ENCODE measurements at regions not wholly inside any gene's neighbourhood (a gene's known extent, or its start where the extent isn't known, plus 50 kb on each side); places are given as distances from the start of the nearest gene placed in this dataset.

- H3K27me3 ChIP-seq (ENCODE audit: control insufficient read depth, extremely low read depth, insufficient read depth, low read length), result peaks cover 5% of the 10 kb centered on the region
- FAIRE-seq, result no peak
- no peak overlapping the region for H3K27ac ChIP-seq (ENCODE audit: control insufficient read depth, insufficient read depth, low read length)
- no peaks in the 10 kb centered on the region for H4K20me1 ChIP-seq (ENCODE audit: control insufficient read depth, extremely low read depth, insufficient read depth, low read length)
- no peak overlapping the region for H3K9ac ChIP-seq (ENCODE audit: control insufficient read depth, extremely low read depth, insufficient read depth, low read length)
- H3K36me3 ChIP-seq (ENCODE audit: control insufficient read depth in 2 of 2, extremely low read depth in 1 of 2, insufficient read depth in 2 of 2, low read length in 2 of 2), result no peaks in the 10 kb centered on the region
- no peaks in the 10 kb centered on the region for H3K79me2 ChIP-seq (ENCODE audit: control insufficient read depth, insufficient read depth, low read length)
- no peaks in the 10 kb centered on the region for H3K9me1 ChIP-seq (ENCODE audit: control insufficient read depth, extremely low read depth, insufficient read depth, low read length)
- no peak overlapping the region for H3K4me3 ChIP-seq (ENCODE audit: control insufficient read depth in 2 of 3, extremely low read depth in 1 of 3, insufficient read depth in 2 of 3, low read depth in 1 of 3, low read length in 3 of 3)
- DNase-seq (ENCODE audit: low read depth, low spot score), result no peak
- TF ChIP-seq EZH2 (IDR thresholded peaks at IDR 0.05; ENCODE audit: low read length), result no peak
- TF ChIP-seq, protein P1, sequence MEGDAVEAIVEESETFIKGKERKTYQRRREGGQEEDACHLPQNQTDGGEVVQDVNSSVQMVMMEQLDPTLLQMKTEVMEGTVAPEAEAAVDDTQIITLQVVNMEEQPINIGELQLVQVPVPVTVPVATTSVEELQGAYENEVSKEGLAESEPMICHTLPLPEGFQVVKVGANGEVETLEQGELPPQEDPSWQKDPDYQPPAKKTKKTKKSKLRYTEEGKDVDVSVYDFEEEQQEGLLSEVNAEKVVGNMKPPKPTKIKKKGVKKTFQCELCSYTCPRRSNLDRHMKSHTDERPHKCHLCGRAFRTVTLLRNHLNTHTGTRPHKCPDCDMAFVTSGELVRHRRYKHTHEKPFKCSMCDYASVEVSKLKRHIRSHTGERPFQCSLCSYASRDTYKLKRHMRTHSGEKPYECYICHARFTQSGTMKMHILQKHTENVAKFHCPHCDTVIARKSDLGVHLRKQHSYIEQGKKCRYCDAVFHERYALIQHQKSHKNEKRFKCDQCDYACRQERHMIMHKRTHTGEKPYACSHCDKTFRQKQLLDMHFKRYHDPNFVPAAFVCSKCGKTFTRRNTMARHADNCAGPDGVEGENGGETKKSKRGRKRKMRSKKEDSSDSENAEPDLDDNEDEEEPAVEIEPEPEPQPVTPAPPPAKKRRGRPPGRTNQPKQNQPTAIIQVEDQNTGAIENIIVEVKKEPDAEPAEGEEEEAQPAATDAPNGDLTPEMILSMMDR (optimal IDR thresholded peaks at IDR 0.05 in 1 of 3, IDR thresholded peaks at IDR 0.05 in 1 of 3, conservative IDR thresholded peaks at IDR 0.05 in 1 of 3; ENCODE audit: extremely low read depth in 1 of 3, insufficient read depth in 2 of 3, low read length in 3 of 3), result no peak
- H3K4me1 ChIP-seq (ENCODE audit: control insufficient read depth, extremely low read depth, insufficient read depth, low read length), result no peaks in the 10 kb centered on the region
- no peak overlapping the region for H3K4me2 ChIP-seq (ENCODE audit: control insufficient read depth, extremely low read depth, insufficient read depth, low read depth, low read length)
- dilution Hi-C loops (cut with MboI; ENCODE audit: extremely low pct_ligation_motif_present, low sequenced_read_pairs), result no loop called here
- H2AFZ ChIP-seq (ENCODE audit: control insufficient read depth, low read length), result no peak overlapping the region
- no peaks in the 10 kb centered on the region for H3K9me3 ChIP-seq (ENCODE audit: control insufficient read depth, low read depth, low read length)
Measured at GRCh38 chr18:57855551-57855950, 52.4 kb upstream of the ATP8B1 start.

DNA sequence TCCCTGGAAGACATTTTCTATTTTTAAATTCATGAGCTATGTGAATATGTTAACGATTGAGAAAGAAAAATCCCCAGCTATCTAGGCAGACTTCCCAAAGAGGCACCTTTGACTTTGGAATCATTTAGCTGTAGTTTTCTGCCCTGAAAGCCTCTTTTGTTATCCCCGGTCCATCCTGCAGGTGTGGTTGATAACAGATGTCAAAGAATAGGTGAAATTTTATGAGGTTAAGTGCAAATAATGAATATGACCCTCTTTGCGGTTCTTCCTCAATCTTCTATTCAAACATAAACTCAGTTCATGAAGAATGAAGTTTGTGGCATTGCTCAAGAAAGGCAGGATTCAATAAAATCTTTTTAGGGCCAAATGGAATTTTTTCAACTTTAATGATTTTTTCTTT, 51.6 kb upstream of the ATP8B1 start:
- Histone ChIP-seq H4K20me1 (ENCODE audit: control insufficient read depth, extremely low read depth, insufficient read depth, low read length) (no peaks in the 10 kb centered on the region), H3K27ac (ENCODE audit: control insufficient read depth, insufficient read depth, low read length) (no peak overlapping the region), H3K36me3 (ENCODE audit: control insufficient read depth in 2 of 2, extremely low read depth in 1 of 2, insufficient read depth in 2 of 2, low read length in 2 of 2) (no peaks in the 10 kb centered on the region), H2AFZ (ENCODE audit: control insufficient read depth, low read length) (no peak overlapping the region), H3K79me2 (ENCODE audit: control insufficient read depth, insufficient read depth, low read length) (no peaks in the 10 kb centered on the region), H3K27me3 (ENCODE audit: control insufficient read depth, extremely low read depth, insufficient read depth, low read length) (peaks cover 3% of the 10 kb centered on the region), H3K9me3 (ENCODE audit: control insufficient read depth, low read depth, low read length) (no peaks in the 10 kb centered on the region), H3K9me1 (ENCODE audit: control insufficient read depth, extremely low read depth, insufficient read depth, low read length) (no peaks in the 10 kb centered on the region), H3K9ac (ENCODE audit: control insufficient read depth, extremely low read depth, insufficient read depth, low read length) (no peak overlapping the region), H3K4me3 (ENCODE audit: control insufficient read depth in 2 of 3, extremely low read depth in 1 of 3, insufficient read depth in 2 of 3, low read depth in 1 of 3, low read length in 3 of 3) (no peak overlapping the region), H3K4me1 (ENCODE audit: control insufficient read depth, extremely low read depth, insufficient read depth, low read length) (no peaks in the 10 kb centered on the region), H3K4me2 (ENCODE audit: control insufficient read depth, extremely low read depth, insufficient read depth, low read depth, low read length) (no peak overlapping the region)
- dilution Hi-C loops (cut with MboI; ENCODE audit: extremely low pct_ligation_motif_present, low sequenced_read_pairs), result no loop called here
- DNase-seq (ENCODE audit: low read depth, low spot score) (no peak), FAIRE-seq (no peak)
- TF ChIP-seq EZH2 (IDR thresholded peaks at IDR 0.05; ENCODE audit: low read length), result no peak
- TF ChIP-seq, protein P1 (optimal IDR thresholded peaks at IDR 0.05 in 1 of 3, IDR thresholded peaks at IDR 0.05 in 1 of 3, conservative IDR thresholded peaks at IDR 0.05 in 1 of 3; ENCODE audit: extremely low read depth in 1 of 3, insufficient read depth in 2 of 3, low read length in 3 of 3), result no peak

All from keratinocyte (primary cell).